LoVo (cell line): ENCODE measurements at regions not wholly inside any gene's neighbourhood (a gene's known extent, or its start where the extent isn't known, plus 50 kb on each side); places are given as distances from the start of the nearest gene placed in this dataset.

ENCODE experiments used
- DNase-seq: peaks from one replicate; pipeline ENCODE4 v3.0.0-alpha.2; 2016; ENCODE audit warnings: low spot score

DNA sequence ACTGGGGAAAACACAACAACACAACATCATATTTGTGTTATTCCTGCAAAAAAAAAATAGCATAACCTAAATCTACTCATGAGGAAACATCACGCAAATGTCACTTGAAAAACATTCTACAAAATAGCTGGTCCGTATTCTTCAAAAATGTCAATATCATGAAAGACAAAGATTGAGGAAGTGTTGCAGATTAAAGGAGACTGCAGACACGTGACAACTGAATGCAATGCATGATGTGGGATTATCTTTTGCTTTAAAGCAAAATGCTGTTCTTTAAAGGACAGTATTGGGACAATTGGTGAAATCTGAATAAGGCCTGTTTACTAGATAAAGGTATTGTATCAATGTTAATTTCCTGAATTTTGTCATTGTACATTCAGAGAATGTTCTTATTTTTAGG is 157.7 kb downstream of the SMIM20 start:
- no peak for DNase-seq

- no peak for DNase-seq
These were observed 160.0 kb downstream of the SMIM20 start for GRCh38 chr4:26073886-26074560.

- DNase-seq: no peak
These were observed 160.9 kb downstream of the SMIM20 start for GRCh38 chr4:26074712-26075430.

DNA sequence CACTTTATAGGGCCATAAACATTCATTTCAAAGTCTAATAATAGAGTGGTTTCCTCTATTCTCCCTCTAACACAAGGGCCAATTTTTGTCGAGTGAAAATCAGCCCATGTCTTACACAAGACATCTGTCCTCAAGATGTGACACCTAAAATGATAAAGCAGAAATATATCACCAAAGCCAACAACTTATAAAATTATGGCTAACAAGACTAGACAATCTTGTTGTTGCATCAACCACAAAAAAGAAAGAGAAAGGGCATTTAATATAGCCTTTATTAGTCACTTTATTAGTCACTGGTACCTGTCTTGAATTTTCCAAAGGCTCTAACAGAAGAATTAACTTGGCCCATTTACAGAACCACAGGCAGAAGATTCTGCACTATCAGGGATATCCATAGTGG is 161.6 kb downstream of the SMIM20 start:
- no peak for DNase-seq

- no peak for DNase-seq
These were observed 162.1 kb downstream of the SMIM20 start for GRCh38 chr4:26076000-26076587.

GRCh38 chr4:26076896-26077295 is 162.9 kb downstream of the SMIM20 start:
- no peak for DNase-seq

DNA sequence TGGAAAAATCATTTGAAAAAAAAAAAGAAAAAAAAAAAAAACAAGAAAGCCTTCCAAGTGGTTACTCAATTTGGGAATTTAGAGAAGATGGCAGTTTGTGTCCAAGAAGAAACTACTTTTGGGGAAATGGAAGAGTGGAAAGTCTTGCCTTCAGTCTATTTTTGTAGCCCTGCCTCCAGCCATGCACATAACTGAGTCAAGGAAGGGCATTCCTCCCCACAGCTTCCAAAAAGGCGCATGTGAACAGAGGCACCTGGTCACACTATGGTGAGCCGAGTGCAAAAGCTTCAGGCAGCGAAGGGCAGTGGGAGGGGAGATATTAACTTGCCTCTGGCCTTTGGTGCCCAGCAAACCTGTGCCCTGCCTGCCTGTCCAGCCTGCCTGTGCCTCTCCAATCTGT is 163.7 kb downstream of the SMIM20 start:
- DNase-seq: no peak

- no peak for DNase-seq
These were observed 167.0 kb downstream of the SMIM20 start for GRCh38 chr4:26080870-26081628.

DNA sequence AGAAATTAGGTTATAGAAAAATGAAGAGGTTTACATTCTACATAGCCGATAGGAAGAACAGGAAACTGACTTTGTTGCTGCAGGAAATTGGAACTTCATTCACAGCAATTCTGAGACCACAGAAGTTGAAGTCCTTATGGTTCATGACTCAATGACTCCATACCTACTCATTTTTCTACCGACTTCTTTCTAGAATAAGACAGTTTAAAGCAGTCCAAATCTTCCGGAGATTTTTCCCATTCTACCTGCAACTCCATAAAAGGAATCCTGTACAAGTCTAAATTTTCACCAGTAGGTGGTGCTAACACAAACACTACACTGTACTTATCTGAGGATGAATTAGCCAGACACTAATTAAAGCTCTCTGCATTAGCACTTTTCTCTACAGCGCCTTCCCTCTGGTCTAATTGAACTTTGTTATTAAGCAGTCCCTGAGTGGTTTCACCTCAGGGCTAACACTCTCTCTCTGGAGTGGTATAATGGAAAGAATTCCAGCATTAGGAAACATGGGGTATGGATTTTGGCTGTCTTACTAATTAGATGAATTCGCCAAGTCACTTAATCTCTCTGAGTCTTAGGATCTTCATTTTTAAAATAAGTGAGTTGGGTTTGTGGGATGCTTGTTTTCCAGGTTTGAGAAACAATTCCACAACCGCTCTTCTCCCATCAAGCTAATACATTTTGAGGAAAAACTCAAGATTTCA is 167.9 kb downstream of the SMIM20 start:
- DNase-seq: peak; percentile 51

GRCh38 chr4:26082565-26082964 is 168.5 kb downstream of the SMIM20 start:
- no peak for DNase-seq

- DNase-seq: peak; percentile 72
These were observed 170.0 kb downstream of the SMIM20 start for GRCh38 chr4:26083987-26084386.

- DNase-seq: no peak
These were observed 170.4 kb downstream of the SMIM20 start for GRCh38 chr4:26084414-26084813.

DNA sequence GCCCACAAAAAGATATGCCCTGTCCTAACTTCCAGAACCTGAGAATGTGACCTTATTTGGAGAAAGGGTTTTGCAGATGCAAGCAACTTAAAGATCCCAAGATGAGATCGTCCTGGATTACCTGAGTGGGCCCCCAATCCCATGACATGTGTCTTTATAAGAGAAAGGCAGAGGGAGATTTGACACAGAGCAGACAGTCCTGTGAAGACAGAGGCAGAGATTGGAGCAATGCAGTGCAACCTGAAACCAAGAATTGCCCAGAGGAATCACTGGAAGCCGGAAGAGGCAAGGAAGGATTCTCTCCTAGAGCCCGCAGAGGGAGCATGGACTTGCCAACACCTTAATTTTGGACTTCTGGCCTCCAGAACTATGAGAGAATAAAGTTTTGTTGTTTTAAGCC is 171.5 kb downstream of the SMIM20 start:
- DNase-seq: no peak

DNA sequence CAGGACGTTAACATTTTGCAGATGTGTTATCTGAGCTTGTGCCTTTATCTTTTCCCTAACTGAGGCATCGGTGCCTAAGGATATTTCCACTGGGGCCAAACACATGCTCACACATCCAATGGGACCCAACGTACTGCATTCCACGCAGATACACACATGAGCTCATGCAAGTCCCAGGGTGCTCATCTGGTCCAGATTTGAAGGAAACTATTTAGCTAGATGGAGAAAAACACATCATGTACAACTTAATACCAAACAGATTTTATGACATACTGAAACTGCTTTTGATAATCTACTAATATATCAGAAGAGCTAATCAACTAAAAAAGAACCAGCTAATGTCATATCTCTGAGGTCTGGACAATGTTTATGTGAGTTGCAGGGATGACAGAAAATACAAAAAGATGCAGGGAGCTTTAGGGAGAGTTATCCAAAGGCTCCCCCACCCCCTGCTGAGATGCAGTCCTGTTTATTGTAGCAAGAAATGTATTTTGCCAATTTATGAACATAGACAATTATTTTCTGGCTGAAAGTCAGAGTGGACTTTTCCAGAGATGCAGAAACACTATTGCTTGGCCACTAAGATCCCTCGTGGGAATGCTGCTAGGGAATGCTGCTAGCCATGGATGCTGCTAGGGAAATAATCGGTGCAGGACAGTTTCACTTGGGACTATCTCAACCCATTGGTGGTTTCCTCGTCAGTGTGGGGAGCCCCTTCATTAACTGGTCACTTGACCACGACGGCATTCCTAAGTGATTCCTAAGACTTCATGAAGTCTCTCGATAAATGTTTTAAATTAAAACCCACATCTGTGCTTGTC is 172.8 kb downstream of the SMIM20 start:
- DNase-seq: no peak

GRCh38 chr4:26088433-26088928 is 174.5 kb downstream of the SMIM20 start:
- peak; percentile 57 for DNase-seq

- DNase-seq: no peak
These were observed 179.5 kb downstream of the SMIM20 start for GRCh38 chr4:26093551-26093950.

- no peak for DNase-seq
These were observed 180.1 kb downstream of the SMIM20 start for GRCh38 chr4:26094076-26094475.

DNA sequence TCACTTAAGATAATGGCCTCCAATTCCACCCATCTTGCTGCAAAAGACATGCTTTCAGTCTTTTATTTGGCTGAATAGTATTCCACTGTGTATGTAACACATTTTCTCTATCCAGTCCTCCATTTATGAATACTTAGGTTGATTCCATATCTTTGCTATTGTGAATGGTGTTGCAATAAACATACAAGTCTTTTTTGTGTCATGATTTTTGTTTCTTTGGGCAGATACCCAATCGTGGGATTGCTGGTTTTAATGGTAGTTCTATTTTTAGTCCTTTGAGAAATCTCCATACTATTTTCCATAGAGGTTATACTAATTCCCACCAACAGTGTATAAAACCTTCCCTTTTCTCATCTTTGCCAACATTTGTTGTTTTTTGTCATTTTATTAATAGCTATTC is 180.9 kb downstream of the SMIM20 start:
- no peak for DNase-seq

DNA sequence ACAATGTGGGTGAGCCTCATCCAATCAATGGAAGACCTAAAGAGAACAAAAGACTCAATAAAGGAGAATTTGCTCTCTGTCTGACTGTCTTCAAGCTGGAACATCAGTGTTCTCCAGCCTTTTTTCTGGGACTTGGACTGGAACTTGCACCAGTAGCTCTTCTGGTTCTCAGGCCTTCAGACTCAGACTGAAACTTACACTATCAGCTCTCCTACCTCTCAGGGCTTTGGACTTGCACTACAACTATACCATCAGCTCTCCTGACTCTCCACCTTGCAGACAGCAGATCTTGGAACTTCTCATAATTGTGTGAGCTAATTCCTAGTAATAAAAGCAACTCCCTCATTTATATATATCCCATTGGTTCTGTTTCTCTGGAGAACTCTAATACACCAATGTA is 185.9 kb downstream of the SMIM20 start:
- DNase-seq: no peak

- no peak for DNase-seq
These were observed 187.0 kb downstream of the SMIM20 start for GRCh38 chr4:26101011-26101410.
